ENCODE measurements at regions not wholly inside any gene's neighbourhood (a gene's known extent, or its start where the extent isn't known, plus 50 kb on each side); places are given as distances from the start of the nearest gene placed in this dataset.

GRCh38 chr3:132843851-132844553 is 121.8 kb upstream of the NPHP3 start:
- no peak for TF ChIP-seq CTCF (IDR thresholded peaks at IDR 0.05)
- no peak for TF ChIP-seq POLR2AphosphoS5 (IDR thresholded peaks at IDR 0.05; ENCODE audit: insufficient read depth in 1 of 2, low read depth in 1 of 2)
- TF ChIP-seq POLR2A (IDR thresholded peaks at IDR 0.05) = no peak
